ENCODE measurements at regions not wholly inside any gene's neighbourhood (a gene's known extent, or its start where the extent isn't known, plus 50 kb on each side); places are given as distances from the start of the nearest gene placed in this dataset.

GRCh38 chr6:132089173-132089572, 138.0 kb upstream of the CCN2 start:
- TF ChIP-seq CTCF (optimal IDR thresholded peaks at IDR 0.05 in 1 of 3, IDR thresholded peaks at IDR 0.05 in 1 of 3, conservative IDR thresholded peaks at IDR 0.05 in 1 of 3; ENCODE audit: extremely low read depth in 1 of 3, insufficient read depth in 2 of 3, low read length in 3 of 3) (no peak), EZH2 (IDR thresholded peaks at IDR 0.05; ENCODE audit: low read length) (no peak)

All from keratinocyte (primary cell).